GM18511 (cell line): ENCODE measurements at regions not wholly inside any gene's neighbourhood (a gene's known extent, or its start where the extent isn't known, plus 50 kb on each side); places are given as distances from the start of the nearest gene placed in this dataset.

Source experiments
- ATAC-seq: cut with Tn5 transposase; IDR thresholded peaks from one replicate; pipeline ENCODE4 v1.9.1; 2021; ENCODE audit warnings: mild to moderate bottlenecking, moderate library complexity; ENCODE audit not compliant: unreplicated experiment

- no peak for ATAC-seq
These were observed 269.1 kb upstream of the GLI3 start for GRCh38 chr7:42506097-42506496.

DNA sequence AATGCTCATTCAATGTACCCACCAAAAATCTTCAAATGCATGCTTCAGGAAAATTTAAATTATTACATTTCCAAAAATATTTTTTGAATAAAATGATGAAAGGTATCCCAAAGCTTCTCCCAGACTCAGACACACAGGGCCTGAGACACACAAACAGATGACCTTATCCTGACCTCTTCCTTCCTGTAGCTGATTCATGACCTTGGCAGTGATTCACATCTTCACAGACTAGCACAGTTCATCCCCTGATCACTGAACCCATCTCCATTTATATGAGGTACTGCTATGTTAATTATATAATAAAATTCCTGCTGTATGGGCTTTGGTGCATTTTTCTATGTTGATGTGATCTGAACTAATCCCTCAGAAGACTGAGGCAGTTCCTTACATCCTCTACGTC is 265.0 kb upstream of the GLI3 start:
- ATAC-seq = no peak

DNA sequence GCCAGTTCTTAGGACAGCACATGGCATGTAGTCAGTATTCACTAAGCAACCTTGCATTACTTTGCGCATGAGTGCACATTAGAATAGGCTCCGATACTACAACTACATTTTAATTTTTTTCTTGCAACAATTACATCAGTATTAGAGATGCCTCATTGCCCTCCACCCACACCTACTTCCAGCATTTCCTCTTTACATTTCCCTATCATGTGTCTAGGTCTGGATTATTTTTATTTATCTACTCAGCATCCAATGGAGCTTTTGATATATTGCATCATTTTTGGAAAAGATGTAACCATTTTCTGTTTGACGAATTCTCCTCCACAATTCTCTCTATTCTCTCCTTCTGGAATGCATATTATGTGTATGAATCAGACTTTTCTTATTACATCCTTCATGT is 258.2 kb upstream of the GLI3 start:
- ATAC-seq = no peak

DNA sequence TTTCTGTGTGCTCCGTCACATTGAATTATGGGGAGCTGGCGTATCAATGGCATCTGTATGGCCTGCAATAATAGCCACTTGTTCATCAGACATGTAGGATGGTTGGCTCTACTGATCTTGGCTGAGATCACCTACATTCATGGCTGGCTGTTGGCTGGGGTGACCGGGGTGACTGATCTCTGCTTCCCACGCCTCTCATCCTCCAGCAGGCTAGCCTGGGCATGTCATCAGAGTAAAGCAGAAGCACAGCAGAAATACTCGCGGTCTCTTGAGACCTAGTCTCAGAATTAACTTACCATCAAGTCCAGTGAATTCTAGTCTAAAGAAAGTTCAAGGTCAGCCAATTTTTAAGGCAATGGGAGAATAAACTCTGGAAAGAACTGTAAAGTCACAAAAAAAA is 257.7 kb upstream of the GLI3 start:
- peak; percentile 40 for ATAC-seq

DNA sequence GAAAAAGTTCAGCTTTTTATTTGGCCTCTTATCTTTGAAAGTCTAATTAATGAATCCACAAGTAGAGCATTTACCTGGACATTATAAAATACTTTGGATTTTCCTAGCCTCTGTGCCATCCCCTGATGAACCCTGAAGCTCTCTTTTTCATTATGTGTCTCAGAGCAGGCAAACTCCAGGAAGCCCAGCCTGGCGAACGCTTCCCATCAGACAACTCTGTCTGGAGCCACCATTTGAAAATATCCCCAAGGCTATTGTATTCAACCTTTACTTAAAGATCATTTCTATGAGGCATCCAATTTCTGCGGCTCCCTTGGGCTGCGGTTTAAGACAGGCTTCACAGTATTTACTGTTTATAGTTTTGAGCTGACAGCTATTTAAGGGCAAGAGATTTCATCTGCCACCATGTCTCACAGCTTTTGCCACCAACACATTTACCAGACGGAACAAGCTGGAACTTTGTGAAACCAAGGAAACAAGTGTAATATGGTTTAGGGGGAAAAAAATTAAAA is 257.2 kb upstream of the GLI3 start:
- ATAC-seq = no peak

GRCh38 chr7:42493436-42494198 is 256.6 kb upstream of the GLI3 start:
- no peak for ATAC-seq

- ATAC-seq = no peak
These were observed 255.9 kb upstream of the GLI3 start for GRCh38 chr7:42492920-42493319.

- ATAC-seq = no peak
These were observed 254.1 kb upstream of the GLI3 start for GRCh38 chr7:42491106-42491505.

DNA sequence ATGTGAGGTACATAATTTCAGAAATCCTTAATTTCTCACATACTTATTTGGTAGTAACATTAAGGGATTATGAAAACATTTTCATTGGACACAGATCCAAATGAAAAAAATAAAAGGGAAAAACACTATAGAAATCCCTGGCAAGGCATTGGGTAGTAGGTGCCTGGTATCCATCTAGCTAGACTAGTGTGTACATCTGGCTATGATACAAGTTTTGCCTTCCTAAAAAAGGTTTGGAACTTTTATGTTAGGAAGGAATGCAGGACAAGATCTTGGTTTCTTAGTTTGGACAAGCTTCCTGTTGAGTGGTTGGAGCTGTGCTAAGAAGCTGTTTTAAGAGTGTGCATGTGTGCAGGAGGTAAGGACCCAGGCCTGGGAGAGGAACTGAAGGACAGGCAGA is 252.3 kb upstream of the GLI3 start:
- no peak for ATAC-seq

DNA sequence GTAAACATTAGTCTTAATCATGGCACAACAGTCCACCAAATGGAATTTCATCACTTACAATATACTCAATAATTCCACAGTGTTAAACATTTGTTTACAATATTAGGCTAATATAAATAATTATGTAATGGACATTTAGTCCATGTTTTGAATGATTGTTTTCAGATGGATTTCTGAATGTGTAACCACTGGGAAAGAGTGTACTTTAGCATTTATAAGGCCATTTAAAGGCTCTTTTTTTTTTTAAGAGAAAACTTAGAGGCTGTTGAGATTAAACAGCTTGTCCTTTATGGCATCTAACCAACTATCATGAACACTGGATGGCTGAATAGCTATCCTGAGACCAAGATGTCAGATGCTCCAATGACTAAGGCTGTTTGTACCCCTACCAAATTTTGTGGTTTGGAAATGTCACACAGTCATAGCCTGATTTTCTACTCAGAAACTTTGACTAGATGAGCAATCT is 248.3 kb upstream of the GLI3 start:
- no peak for ATAC-seq

- ATAC-seq = no peak
These were observed 246.9 kb upstream of the GLI3 start for GRCh38 chr7:42483886-42484285.

DNA sequence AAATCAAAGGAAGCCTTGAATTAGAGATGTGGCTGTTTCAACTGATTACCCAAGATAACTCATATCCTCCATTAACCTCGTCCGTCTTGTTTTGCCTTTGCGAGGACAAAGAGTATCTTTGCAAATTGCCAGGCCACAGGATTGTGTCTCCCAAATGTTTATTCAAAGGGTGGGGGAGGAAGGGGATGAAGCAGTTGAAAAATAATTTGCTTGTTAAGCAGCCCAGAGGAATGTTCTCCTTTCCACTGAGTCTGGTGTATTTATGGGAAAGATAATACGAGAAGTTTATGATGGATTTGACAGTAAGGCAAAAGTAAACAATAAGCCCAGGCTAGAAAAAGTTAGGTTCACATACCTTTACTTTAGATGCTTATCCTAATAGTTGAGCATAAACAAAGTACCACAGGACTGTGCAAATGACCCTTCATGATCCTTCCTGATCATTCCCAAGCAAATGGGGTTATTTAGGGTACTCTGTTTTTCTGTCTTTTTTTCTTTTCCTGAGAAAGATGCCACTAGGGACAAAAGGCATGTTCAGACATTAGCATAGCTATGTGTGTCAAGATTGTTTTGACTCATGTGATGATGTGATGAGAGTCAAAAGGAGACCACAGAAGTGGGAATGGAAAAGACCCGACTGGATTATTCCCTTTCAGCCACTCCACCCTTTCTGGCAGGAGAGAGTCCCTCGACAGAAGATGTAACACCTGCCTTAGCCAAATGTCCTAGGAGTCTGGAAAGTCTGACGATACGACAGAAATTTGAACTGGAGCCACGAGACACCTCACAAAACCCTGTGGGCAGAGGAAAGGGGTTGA is 243.0 kb upstream of the GLI3 start:
- ATAC-seq = no peak

- ATAC-seq = no peak
These were observed 242.4 kb upstream of the GLI3 start for GRCh38 chr7:42479452-42479815.

- no peak for ATAC-seq
These were observed 241.7 kb upstream of the GLI3 start for GRCh38 chr7:42478717-42479116.

DNA sequence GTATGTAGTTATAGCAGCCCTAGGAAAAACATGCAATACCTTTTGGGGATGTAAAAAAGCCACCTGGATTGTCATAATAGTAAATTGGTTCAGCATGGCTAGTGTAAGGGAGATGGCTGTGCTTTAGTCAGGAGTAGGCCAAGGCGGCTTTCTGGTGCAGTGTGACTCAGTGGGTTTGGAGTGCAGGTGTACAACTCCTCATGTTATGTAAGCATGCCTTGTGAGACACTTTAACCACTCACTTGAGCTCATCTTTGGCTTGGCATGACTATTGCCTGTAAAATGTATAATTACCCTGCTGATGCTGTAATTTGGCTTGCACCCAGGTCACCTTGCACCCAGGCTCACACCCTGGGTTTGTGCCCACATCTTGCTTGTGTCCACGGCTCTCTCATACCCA is 239.2 kb upstream of the GLI3 start:
- no peak for ATAC-seq

GRCh38 chr7:42475082-42475481 is 238.1 kb upstream of the GLI3 start:
- ATAC-seq = no peak

DNA sequence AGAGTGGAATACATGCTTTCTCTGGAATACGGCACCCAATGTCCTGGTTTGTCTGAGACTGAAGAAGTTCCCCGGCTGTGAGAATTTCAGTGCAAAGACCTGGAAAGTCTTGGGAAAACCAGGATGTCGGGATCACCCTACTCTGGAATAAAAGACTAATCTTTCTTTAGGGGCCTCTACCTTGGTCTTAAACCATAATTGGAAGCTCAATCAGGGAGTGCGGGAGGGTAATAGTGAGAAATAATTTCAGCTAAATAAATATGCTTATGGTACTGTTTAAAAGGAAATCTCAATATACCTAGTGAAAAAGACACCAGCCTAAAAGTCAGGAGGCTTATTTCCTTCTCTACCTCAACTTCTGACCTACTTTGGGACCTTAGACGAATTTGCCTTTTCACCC is 236.1 kb upstream of the GLI3 start:
- no peak for ATAC-seq

DNA sequence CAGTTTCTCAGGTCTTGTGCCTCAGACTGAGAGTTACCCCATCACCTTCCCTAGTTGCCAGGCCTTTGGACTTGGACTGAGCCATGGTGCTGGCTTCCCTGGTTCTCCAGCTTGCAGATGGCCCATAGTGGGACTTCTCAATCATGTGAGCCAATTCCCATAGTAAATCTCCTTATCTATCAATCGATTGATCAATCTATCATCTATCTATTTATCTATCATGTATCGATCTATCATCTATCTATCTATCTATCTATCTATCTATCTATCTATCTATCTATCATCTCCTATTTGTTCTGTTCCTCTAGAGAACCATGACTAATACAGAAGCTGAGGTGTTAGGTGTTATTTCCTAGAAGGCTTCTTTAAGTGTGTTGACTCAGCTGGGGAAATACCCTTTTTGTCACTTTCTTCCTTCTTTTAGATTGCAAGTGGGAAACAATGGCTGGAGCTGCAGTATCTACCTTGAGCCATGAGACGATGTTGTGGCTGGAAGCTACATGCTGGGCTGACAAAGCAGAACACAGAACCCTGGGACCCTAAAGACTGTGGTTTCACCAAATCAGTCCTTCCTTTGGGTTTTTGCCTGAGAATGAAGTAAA is 234.7 kb upstream of the GLI3 start:
- no peak for ATAC-seq

DNA sequence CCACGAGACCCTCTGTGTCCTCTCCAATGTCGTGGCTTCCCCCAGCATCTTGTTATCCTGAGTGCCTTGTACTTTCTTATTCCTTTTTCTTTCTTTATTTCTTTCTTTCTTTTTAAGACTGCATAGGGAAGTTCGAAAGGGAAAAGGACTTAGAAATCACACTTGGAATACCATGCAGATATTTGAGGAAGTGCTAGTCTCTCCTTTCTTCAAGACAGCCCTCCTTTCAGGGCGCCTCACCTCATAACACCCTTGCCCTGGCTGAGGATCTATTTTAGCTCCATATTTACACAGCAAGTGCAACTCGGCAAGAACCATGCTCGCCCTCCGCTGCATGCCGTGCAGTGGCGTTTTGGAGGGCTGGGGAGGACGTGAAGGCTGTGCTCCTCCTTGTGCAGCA is 232.3 kb upstream of the GLI3 start:
- ATAC-seq = no peak

- ATAC-seq = no peak
These were observed 231.5 kb upstream of the GLI3 start for GRCh38 chr7:42468471-42468870.

DNA sequence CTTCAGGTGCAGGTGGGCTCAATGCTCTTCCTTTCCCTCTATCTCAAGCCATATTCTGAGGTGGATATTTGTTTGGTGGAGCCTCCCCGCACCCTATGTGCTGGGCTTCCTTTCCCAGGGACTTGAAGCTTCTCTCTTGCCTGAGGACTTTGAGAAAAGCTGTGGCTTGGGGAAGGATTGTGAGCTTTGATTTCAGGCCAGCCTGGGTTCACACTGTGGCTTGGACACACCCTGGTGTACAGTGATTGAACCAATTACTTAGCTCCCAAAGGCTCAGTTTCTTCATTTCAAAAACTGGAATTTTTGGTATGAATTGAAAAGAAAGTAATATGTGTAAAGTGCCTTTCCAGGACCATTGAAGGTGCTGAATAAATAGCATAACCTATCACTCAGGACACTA is 224.5 kb upstream of the GLI3 start:
- no peak for ATAC-seq

DNA sequence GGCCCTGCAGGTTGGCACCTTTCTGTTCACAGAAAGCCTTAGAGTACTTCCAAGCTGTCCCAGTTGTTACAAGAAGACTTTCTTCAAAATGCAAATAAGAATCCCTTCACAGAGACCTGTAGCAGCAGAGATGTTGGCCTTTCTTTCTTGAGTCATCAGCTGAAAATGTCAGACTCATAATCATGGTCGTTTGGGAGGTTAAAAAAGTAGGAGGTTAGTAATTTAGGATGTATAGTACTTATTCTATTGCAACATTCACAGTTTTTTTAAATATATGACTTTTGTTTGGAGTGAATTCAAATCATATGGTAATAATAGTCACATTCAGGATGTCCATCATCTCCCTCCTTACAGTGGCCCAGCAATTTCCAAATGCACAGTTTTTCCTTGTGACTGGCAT is 223.9 kb upstream of the GLI3 start:
- ATAC-seq = no peak
